ENCODE measurements at regions not wholly inside any gene's neighbourhood (a gene's known extent, or its start where the extent isn't known, plus 50 kb on each side); places are given as distances from the start of the nearest gene placed in this dataset.

DNA sequence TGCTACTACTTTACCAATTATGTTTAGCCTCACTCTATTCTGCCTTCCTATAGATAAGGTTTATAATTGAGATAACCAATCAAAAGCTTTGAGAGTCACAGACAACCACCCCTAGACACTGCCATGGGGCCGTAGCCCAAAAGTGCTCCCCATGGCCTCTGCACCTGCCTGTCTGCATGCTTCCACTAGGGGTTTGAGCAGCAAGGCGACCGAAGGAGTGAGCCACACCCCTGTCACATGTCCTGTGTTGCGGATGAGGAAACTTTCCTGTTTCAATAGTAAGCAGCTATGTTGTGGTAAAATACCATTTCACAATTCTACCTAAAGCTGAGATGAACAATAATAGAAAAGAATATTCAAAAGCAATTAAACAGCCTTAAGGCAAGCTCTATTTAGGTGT, 856.0 kb upstream of the FRG1 start:
- DNase-seq, result no peak

- no peak for DNase-seq
Measured at GRCh38 chr4:189087971-189088370, 852.7 kb upstream of the FRG1 start.

DNA sequence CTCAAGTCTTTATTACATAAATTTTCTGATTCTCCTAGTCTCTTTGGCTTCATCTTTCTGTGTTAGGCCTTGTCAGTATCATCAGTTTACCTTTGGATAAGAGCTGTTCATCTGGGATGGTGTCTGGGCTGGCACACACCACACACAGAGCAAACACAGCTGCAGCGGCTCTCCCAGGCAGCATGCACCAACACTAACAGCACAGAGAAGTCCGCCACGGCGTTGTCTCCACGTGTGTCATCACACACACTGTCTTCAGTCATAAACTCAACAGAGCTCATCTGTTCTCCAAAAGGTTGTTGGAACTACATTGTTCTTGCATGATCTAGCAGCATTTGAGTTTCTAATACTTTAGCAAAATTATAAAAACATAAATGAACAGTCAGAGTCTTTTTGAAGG, 851.9 kb upstream of the FRG1 start:
- no peak for DNase-seq

DNA sequence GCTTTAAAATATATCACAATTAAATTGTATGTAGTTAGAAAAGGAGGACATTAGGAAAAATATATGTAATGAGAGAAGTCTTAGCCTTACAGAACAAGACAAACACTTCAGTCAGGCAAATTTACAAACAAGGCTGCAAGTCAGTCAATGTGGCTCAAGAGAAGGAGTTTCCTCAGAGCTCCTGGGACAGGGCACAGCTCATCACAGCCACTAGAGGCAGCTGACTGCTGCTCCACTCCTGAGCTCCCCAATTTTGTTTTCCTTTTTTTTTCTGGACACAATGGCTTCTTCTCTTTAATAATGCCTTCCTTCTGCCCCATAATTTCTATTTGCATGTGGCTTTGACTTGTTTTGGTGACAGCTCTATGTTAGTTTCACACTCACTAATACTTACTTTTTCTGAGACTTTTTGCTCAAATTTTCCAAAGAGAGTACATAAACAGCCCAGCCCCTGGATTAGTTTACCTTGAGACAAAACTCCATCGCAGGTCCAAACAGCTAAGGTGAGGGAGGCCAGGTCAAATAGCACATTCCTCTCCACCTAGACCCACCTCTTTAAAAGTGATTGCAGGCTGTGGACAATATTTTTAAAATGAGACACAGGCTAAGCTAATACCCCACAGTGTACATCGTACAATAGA, 850.4 kb upstream of the FRG1 start:
- DNase-seq, result peak in 1 of 51 donors; percentile 1

- DNase-seq, result no peak
Measured at GRCh38 chr4:189092581-189092980, 848.1 kb upstream of the FRG1 start.

- DNase-seq, result no peak
Measured at GRCh38 chr4:189096108-189096507, 844.6 kb upstream of the FRG1 start.

GRCh38 chr4:189096717-189097116, 844.0 kb upstream of the FRG1 start:
- no peak for DNase-seq

DNA sequence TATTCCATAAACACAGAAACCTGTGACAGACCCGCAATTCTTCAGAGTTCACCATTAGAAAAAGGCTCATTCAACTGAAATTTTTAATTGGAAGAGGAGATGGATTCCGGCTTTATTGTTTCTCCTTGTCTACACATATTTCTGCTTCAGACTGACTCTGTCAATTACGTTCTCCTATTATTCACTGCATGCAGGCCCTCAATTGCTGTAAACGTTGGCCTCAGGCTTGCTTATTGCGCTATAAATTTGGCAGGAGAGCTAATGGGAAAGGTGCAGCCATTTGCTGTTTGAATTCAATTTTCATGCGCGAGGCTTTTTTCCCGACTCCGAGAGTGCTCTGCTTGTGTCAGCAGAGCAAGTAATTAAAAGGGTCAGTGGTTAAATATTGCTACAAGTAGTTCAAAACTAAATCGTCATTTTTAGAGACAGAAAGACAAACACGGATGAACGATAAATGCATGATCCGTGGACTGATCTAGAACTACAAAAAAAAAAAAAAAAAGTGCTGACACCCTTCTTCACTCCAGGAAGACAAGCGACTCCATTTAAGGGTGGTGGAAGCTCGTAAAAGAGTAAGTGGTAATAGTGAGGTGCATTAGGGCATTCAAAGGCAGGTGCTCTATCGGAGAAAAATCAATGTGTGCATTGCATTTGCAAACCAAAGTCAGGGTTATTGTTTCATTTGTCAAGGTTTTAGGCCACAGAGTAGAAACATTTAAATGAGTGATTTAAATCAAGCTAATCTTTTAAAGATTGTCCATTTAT, 841.6 kb upstream of the FRG1 start:
- DNase-seq, result no peak

GRCh38 chr4:189113389-189113888, 827.2 kb upstream of the FRG1 start:
- no peak for DNase-seq

- no peak for DNase-seq
Measured at GRCh38 chr4:189117426-189117825, 823.2 kb upstream of the FRG1 start.

DNA sequence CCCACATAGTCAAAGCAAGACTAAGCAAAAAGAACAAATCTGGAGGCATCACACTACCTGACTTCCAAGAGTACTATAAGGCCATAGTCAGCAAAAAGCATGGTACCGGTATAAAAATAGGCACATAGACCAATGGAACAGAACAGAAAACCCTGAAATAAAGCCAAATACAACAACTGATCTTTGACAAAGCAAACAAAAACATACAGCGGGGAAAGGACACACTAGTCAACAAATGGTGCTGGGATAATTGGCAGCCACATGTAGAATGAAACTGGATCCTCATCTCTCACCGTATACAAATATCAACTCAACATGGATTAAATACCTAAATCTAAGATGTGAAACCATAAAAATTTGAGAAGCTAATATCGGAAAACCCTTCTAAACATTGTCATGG, 819.3 kb upstream of the FRG1 start:
- no peak for DNase-seq

GRCh38 chr4:189124149-189124758, 816.4 kb upstream of the FRG1 start:
- peak in 26 of 51 donors; percentile 0 to 54 (median 18) for DNase-seq

- no peak for DNase-seq
Measured at GRCh38 chr4:189124791-189125190, 815.9 kb upstream of the FRG1 start.

DNA sequence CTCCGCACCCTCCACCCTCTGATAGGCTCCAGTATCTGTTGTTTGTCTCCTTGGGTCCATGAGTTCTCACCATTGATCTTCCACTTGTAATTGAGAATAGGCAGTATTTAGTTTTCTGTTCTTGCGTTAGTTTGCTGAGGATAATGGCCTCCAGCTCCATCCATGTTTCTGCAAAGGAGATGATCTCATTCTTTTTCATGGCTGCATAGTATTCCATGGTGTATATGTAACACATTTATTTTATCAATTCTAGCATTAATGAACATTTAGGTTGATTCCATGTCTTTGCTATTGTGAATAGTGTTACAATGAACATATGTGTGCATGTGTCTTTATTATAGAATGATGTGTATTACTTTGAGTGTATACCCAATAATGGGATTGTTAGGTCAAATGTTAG, 814.6 kb upstream of the FRG1 start:
- DNase-seq, result no peak

GRCh38 chr4:189128341-189128740, 812.3 kb upstream of the FRG1 start:
- no peak for DNase-seq

GRCh38 chr4:189129044-189129694, 811.5 kb upstream of the FRG1 start:
- DNase-seq, result no peak

GRCh38 chr4:189131118-189131517, 809.6 kb upstream of the FRG1 start:
- no peak for DNase-seq

DNA sequence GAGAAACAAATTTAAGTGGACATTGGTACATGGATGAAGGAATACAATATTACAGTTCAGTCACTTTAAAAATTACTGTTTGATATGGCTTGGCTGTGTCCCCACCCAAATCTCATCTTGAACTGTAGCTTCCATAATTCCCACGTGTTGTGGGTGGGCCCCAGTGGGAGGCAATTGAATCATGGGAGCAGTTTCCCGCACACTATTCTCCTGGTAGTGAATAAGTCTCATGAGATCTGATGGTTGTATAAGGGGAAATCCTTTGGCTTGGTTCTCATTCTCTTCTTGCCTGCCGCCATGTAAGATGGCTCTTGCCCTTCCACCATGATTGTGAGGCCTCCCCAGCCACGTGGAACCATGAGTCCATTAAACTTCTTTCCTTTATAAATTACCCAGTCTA, 804.2 kb upstream of the FRG1 start:
- no peak for DNase-seq

- no peak for DNase-seq
Measured at GRCh38 chr4:189143263-189143952, 797.3 kb upstream of the FRG1 start.

GRCh38 chr4:189147005-189147929, 793.4 kb upstream of the FRG1 start:
- DNase-seq, result no peak

Measured in hypothalamus (tissue), 51 donors.